HepG2 (cell line): ENCODE measurements at regions not wholly inside any gene's neighbourhood (a gene's known extent, or its start where the extent isn't known, plus 50 kb on each side); places are given as distances from the start of the nearest gene placed in this dataset.

Source experiments
- AHDC1 ChIP-seq: sonication (generic); formaldehyde crosslinking; IDR thresholded peaks from 2 replicates; pipeline ENCODE4 v1.5.1; 2020; ENCODE audit warnings: mild to moderate bottlenecking, missing genetic modification reagents, borderline replicate concordance
- KAT2B ChIP-seq: fragments of 150-350 bp; IDR thresholded peaks from 2 replicates; pipeline ENCODE4 v1.6.1; 2014; ENCODE audit warnings: low read depth, low read length, borderline replicate concordance
- KIAA2018 ChIP-seq: sonication (generic); formaldehyde crosslinking; IDR thresholded peaks from 2 replicates; pipeline ENCODE4 v1.5.0; 2020; ENCODE audit warnings: mild to moderate bottlenecking, missing genetic modification reagents, borderline replicate concordance
- MAF1 ChIP-seq: sonication (generic); formaldehyde crosslinking; IDR thresholded peaks from 2 replicates; pipeline ENCODE4 v1.5.0; 2020; ENCODE audit warnings: missing genetic modification reagents, borderline replicate concordance
- PLSCR1 ChIP-seq: sonication (generic); formaldehyde crosslinking; IDR thresholded peaks from 2 replicates; pipeline ENCODE4 v1.5.0; 2020; ENCODE audit warnings: missing genetic modification reagents, mild to moderate bottlenecking, borderline replicate concordance
- ZBTB26 ChIP-seq: IDR thresholded peaks from 2 replicates; pipeline ENCODE4 v1.6.1; 2016; ENCODE audit warnings: missing compliant biosample characterization, missing genetic modification reagents, borderline replicate concordance
- ZNF260 ChIP-seq: sonication (generic); formaldehyde crosslinking; IDR thresholded peaks from 2 replicates; pipeline ENCODE4 v1.4.0; 2020; ENCODE audit warnings: missing genetic modification reagents, low read depth, mild to moderate bottlenecking, borderline replicate concordance

- no peak for TF ChIP-seq ZBTB26 (CRISPR knock-in tag)
- TF ChIP-seq PLSCR1 (CRISPR knock-in tag) = no peak
- no peak for TF ChIP-seq ZNF260 (CRISPR knock-in tag)
- TF ChIP-seq KAT2B = no peak
- no peak for TF ChIP-seq KIAA2018
- no peak for TF ChIP-seq MAF1 (CRISPR knock-in tag)
- TF ChIP-seq AHDC1 (CRISPR knock-in tag) = peak; percentile 60; the same call in 1 of the 2 replicates
Measured at GRCh38 chr10:33899578-33900531, 565.4 kb upstream of the NRP1 start (continued).
